Natural killer cell (primary cell): ENCODE measurements at regions not wholly inside any gene's neighbourhood (a gene's known extent, or its start where the extent isn't known, plus 50 kb on each side); places are given as distances from the start of the nearest gene placed in this dataset.

Source experiments
- ATAC-seq, 3 donors: fragments of 150-1000 bp in 2 of 3; fragments of 200-7000 bp in 1 of 3; cut with Tn5 transposase; 1 replicate in 1 of 3; 2 replicates in 2 of 3; pipeline ENCODE4 v1.10.0; 2021; ENCODE audit warnings: mild to moderate bottlenecking in 2 of 3, moderate library complexity in 2 of 3
- DNase-seq, 2 donors: peaks; one replicate each; pipeline versions ENCODE4 v3.0.0 to v3.0.0-alpha.2; 2013 to 2021; ENCODE audit warnings: mixed read lengths in 1 of 2
- H3K27ac ChIP-seq: one replicate; pipeline ENCODE4 v1.5.1; 2013; ENCODE audit warnings: mild to moderate bottlenecking, low read length
- H3K27me3 ChIP-seq: one replicate; pipeline ENCODE4 v1.6.1; 2013; ENCODE audit warnings: low read length; ENCODE audit not compliant: control insufficient read depth, insufficient read depth
- H3K36me3 ChIP-seq: one replicate; pipeline ENCODE4 v1.6.1; 2013; ENCODE audit warnings: low read length; ENCODE audit not compliant: control insufficient read depth, insufficient read depth
- H3K4me1 ChIP-seq: one replicate; pipeline ENCODE4 v1.6.1; 2013; ENCODE audit warnings: low read length; ENCODE audit not compliant: control insufficient read depth, insufficient read depth
- H3K4me3 ChIP-seq: one replicate; pipeline ENCODE4 v1.5.1; 2013; ENCODE audit warnings: low read length
- H3K9me3 ChIP-seq: one replicate; pipeline ENCODE4 v1.6.1; 2013; ENCODE audit warnings: low read length; ENCODE audit not compliant: control insufficient read depth, insufficient read depth
- H3K27ac Mint-ChIP-seq, 2 donors: one replicate each; pipeline ENCODE4 v1.8.0; 2022; ENCODE audit warnings: mild to moderate bottlenecking in 2 of 2, mixed read lengths in 2 of 2, moderate library complexity in 1 of 2
- H3K27me3 Mint-ChIP-seq, 2 donors: one replicate each; pipeline ENCODE4 v1.8.0; 2022; ENCODE audit warnings: low read depth in 2 of 2, mixed read lengths in 2 of 2
- H3K36me3 Mint-ChIP-seq: one replicate; pipeline ENCODE4 v1.8.0; 2022; ENCODE audit warnings: mixed read lengths
- H3K4me1 Mint-ChIP-seq, 2 donors: one replicate each; pipeline ENCODE4 v1.8.0; 2022; ENCODE audit warnings: mixed read lengths in 2 of 2
- H3K4me3 Mint-ChIP-seq: one replicate; pipeline ENCODE4 v1.8.0; 2022; ENCODE audit warnings: mild to moderate bottlenecking, moderate library complexity, mixed read lengths
- H3K9me3 Mint-ChIP-seq, 2 donors: one replicate each; pipeline ENCODE4 v1.8.0; 2022; ENCODE audit warnings: mixed read lengths in 2 of 2
- WGBS: methylation state at CpG from one replicate; pipeline ENCODE4 v1.1.7; 2013; ENCODE audit warnings: missing lambda C conversion rate; ENCODE audit not compliant: insufficient coverage; 5-methylcytosine and 5-hydroxymethylcytosine counted together
- intact Hi-C: fragments of 100-400 bp; cut with micrococcal nuclease; formaldehyde crosslinking; loops from one replicate; pipeline ENCODE4 v1.14.2; 2022
- TF ChIP-seq, protein P1 (sequence below): fragments of 200-600 bp; IDR thresholded peaks from one replicate; pipeline ENCODE4 v1.8.0; 2022; ENCODE audit warnings: antibody characterized with exemption

DNA sequence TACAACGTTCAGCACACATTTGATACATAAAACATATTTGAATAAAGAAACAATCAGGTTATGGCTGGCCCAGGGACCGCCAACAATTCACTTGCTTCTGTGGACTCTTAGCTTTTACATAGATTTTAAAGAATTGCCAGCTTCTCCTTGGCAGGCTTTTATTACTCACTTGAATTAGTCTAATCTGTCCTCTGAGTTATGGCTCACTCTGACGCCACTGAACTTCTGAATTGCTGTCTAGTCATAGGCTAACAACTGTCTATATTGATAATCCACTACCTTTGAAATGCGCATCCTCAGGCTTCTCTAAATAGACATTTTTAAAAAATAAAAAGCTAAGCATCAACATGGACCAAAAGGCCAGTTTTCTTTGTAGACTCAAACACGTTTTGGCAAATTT, 317.4 kb upstream of the SGCD start:
- intact Hi-C loops, result no loop called here
- H3K9me3 ChIP-seq, result no peaks in the 10 kb centered on the region
- no peak for DNase-seq
- Mint-ChIP-seq H3K27me3 (peaks cover 0 to 7% of the 10 kb centered on the region in 2 donors), H3K4me3 (no peak overlapping the region), H3K27ac (no peak overlapping the region), H3K36me3 (no peaks in the 10 kb centered on the region), H3K9me3 (no peaks in the 10 kb centered on the region), H3K4me1 (no peaks in the 10 kb centered on the region)
- H3K27me3 ChIP-seq, result no peaks in the 10 kb centered on the region
- no peaks in the 10 kb centered on the region for H3K36me3 ChIP-seq
- H3K4me3 ChIP-seq, result no peak overlapping the region
- no peak for ATAC-seq
- no peak overlapping the region for H3K27ac ChIP-seq
- H3K4me1 ChIP-seq, result no peaks in the 10 kb centered on the region
- 78% methylated on average over 5 of the region's 5 CpGs for WGBS
- TF ChIP-seq, protein P1, sequence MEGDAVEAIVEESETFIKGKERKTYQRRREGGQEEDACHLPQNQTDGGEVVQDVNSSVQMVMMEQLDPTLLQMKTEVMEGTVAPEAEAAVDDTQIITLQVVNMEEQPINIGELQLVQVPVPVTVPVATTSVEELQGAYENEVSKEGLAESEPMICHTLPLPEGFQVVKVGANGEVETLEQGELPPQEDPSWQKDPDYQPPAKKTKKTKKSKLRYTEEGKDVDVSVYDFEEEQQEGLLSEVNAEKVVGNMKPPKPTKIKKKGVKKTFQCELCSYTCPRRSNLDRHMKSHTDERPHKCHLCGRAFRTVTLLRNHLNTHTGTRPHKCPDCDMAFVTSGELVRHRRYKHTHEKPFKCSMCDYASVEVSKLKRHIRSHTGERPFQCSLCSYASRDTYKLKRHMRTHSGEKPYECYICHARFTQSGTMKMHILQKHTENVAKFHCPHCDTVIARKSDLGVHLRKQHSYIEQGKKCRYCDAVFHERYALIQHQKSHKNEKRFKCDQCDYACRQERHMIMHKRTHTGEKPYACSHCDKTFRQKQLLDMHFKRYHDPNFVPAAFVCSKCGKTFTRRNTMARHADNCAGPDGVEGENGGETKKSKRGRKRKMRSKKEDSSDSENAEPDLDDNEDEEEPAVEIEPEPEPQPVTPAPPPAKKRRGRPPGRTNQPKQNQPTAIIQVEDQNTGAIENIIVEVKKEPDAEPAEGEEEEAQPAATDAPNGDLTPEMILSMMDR, result no peak

DNA sequence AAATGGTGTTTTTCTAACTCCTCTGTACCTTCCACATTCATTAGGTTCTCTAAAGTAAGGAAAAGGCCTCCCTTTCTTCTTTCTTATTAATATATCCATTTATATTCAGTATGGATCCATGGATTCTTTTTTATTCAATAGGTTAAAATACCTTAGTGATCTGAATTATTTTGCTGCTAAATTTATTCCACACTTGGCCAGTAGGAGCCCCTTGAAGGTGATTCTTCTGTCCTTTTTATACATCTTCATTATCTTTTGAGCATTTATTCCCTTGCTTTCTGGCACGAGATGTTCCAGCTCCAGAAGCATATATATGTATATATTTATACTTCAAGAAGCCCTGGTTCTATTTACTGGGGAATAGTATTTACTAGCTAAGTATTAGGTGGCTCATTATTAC, 311.8 kb upstream of the SGCD start:
- Histone ChIP-seq H3K27me3 (no peaks in the 10 kb centered on the region), H3K9me3 (no peaks in the 10 kb centered on the region), H3K4me3 (no peak overlapping the region), H3K4me1 (no peaks in the 10 kb centered on the region), H3K27ac (no peak overlapping the region), H3K36me3 (no peaks in the 10 kb centered on the region)
- Mint-ChIP-seq H3K27me3 (peaks cover 0 to 4% of the 10 kb centered on the region in 2 donors), H3K36me3 (no peaks in the 10 kb centered on the region), H3K9me3 (no peaks in the 10 kb centered on the region), H3K4me3 (no peak overlapping the region), H3K4me1 (no peaks in the 10 kb centered on the region), H3K27ac (no peak overlapping the region)
- TF ChIP-seq, protein P1, result no peak
- no CpG with 5 or more reads among the region's 1 CpG for WGBS
- no peak for ATAC-seq
- no peak for DNase-seq
- intact Hi-C loops, result no loop called here

DNA sequence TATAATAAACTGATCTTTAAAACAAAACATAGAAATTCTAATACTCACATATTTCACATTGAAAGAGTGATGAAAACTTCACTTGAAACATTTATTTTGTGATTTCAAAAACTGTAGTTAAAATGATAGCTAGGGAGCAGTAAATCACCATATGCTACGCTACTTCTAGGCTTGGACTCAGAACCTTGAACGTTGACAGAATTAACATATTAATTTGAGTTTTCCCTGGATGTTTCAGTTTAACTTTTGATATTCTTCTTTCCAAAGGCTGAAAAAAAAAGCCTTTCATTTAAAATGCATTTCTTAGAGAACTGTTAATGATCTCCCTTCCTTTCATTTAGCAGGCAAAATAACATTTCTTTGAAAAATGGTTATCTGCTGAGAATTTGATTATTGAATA, 307.8 kb upstream of the SGCD start:
- Histone ChIP-seq H3K27me3 (no peaks in the 10 kb centered on the region), H3K4me1 (no peaks in the 10 kb centered on the region), H3K27ac (no peak overlapping the region), H3K4me3 (no peak overlapping the region), H3K36me3 (no peaks in the 10 kb centered on the region), H3K9me3 (no peaks in the 10 kb centered on the region)
- Mint-ChIP-seq H3K4me3 (no peak overlapping the region), H3K9me3 (no peaks in the 10 kb centered on the region), H3K27me3 (peaks cover 0 to 8% of the 10 kb centered on the region in 2 donors), H3K36me3 (no peaks in the 10 kb centered on the region), H3K27ac (no peak overlapping the region), H3K4me1 (no peaks in the 10 kb centered on the region)
- 96% methylated on average over 2 of the region's 2 CpGs for WGBS
- no peak for DNase-seq
- TF ChIP-seq, protein P1, result no peak
- ATAC-seq, result no peak
- intact Hi-C loops, result no loop called here

DNA sequence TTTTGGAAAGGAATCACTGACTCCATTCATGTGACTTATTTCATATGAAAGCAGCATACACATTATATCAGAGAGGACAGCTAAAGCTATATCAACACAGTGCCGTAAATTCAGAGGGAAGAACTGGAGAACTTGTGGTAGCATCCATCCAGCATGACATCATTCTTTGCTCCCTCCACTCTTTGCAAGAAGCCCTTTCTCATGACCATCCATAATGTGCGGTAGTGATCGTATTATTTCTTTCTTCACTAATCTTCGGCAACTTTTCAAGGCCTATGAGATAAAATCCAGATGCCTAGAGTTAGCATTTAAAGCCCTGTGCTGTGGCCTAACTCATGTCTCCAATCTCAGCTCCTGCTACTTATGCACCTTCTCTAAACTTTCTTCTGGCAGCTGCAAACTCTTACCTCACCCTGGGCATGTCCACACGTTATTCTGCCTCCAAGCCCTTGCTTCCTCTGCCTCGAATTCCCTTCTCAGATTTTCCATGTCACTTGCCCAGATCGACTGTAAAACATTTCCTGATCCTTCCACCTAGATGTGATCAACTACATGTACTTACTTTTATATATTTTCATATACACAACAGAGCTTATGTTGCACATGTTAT, 307.3 kb upstream of the SGCD start:
- ATAC-seq, result no peak
- Mint-ChIP-seq H3K9me3 (no peaks in the 10 kb centered on the region), H3K4me3 (no peak overlapping the region), H3K36me3 (no peaks in the 10 kb centered on the region), H3K27me3 (peaks cover 0 to 8% of the 10 kb centered on the region in 2 donors), H3K27ac (no peak overlapping the region), H3K4me1 (no peaks in the 10 kb centered on the region)
- no peaks in the 10 kb centered on the region for H3K9me3 ChIP-seq
- H3K27ac ChIP-seq, result no peak overlapping the region
- no peak for DNase-seq
- H3K4me1 ChIP-seq, result no peaks in the 10 kb centered on the region
- WGBS, result 80% methylated on average over 7 of the region's 7 CpGs
- TF ChIP-seq, protein P1, result no peak
- no peak overlapping the region for H3K4me3 ChIP-seq
- H3K27me3 ChIP-seq, result no peaks in the 10 kb centered on the region
- no peaks in the 10 kb centered on the region for H3K36me3 ChIP-seq
- intact Hi-C loops, result no loop called here
